ENCODE measurements at regions not wholly inside any gene's neighbourhood (a gene's known extent, or its start where the extent isn't known, plus 50 kb on each side); places are given as distances from the start of the nearest gene placed in this dataset.
"Not testable (repeated sequence)": the region's sequence is repeated elsewhere in the genome, so short reads cannot be mapped to it uniquely, and the experiment has no call there.

DNA sequence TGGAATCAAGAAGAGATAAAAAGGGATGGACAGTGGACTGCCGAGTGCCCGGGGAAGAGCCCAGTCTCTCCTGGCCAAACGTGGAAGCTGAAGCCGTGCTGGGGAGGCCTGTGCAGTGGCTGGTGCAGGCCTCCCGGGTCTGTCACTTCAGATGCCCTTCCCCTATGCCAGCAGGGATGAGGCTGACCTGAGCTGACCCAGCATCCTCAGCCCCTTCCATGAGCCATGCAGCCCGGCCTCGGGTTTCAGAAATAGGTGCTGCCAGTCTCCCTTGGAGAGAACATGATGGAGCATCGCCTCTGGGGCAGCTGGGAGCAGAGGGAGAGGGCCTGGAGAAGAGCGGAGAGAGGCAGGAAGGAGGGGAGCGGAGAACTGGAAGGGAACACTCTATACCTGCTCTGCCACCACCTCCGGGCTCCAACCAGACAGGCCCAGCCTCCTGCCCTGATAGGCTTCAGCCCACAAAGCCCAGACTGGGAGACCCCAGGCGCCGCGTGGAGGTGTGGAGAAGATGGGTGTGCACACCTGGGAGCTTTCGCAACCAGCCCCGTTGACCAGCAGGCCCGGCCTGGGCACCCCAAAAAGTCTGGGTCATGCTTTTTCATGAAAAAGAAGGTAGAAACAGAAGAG, 68.6 kb upstream of the PPP2R2D start:
- DNase-seq (ENCODE audit: low read depth in 2 of 2) = no peak

DNA sequence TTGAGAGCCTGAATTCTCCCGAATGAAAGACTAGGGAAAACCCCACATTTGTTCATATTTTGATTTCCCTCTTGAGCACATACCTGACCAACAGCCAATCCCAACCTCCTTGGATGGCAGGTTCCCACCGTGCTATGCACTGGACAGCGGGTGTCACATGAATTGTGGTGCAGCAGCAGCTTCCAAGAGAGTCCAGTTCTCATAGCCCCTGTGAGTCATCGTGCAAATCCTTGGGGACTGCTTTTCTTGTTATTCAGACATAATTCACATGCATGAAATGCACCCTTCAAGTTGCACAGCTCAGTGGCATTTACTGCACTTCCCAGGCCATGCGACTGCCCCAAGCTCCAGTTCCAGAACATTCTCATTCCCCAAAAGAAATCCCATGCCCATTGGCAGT, 67.8 kb upstream of the PPP2R2D start:
- DNase-seq (ENCODE audit: low read depth in 2 of 2) = no peak

DNA sequence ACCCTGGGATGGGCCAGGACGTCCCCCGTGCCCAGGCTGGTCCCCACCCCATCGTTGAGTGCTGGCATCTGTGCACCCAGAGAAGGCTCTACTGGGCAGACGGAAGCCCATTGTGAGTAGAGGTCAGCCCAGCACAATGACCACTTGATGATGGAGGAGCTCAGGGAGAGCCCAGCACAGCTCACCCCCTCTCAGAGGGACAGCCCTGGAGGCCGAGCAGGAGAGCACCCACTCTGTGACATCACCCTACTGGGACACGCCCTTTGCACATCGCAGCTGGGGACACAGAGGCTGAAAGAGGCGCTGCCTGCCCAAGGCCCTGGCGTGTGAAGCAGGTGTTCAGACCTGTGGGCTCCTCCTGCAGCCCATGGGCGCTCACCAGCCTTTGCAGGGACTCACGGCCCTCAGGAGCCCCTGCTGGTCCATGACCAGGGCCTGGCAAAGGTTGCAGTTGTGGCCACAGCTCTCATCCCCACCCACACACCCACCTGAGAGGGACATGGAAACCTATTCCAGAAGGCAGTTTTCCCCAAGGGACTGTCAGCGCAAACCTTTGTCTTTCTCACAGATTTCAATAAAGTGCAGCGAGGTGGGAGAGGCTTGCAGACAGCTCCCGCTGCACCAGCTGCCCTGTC, 67.2 kb upstream of the PPP2R2D start:
- no peak for DNase-seq (ENCODE audit: low read depth in 2 of 2)

GRCh38 chr10:131834152-131834810, 66.5 kb upstream of the PPP2R2D start:
- no peak for DNase-seq (ENCODE audit: low read depth in 2 of 2)

- DNase-seq (ENCODE audit: low read depth in 2 of 2) = no peak
Observed at GRCh38 chr10:131838966-131839742, 61.7 kb upstream of the PPP2R2D start.

DNA sequence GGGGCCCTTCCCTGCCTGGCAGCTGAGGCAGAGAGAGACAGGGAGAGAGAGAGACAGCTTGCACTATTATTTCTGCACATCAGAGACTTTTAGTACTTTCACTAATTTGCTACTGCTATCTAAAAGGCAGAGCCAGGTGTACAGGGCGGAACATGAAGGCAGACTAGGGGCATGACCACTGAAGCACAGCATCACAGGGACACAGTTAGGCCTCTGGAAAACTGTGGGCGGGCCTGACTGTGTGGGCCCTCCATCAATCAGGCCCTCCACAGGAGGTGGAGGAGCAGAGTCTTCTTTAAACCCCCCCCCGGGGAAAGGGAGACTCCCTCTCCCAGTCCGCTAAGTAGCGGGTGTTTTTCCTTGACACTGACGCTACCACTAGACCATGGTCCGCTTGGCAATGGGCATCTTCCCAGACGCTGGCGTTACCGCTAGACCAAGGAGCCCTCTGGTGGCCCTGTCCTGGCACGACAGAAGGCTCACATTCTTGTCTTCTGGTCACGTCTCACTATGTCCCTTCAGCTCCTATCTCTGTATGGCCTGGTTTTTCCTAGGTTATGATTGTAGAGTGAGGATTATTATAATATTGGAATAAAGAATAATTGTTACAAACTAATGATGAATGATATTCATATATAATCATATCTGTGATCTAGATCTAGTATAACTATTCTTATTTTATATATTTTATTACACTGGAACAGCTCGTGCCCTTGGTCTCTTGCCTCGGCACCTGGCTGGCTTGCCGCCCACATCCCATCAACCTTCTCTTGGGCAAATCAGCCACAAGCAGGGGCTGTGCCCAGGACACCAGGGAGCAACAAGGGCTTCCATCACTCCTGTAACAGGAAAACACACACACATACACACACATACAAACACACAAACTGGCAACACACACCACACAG, 60.7 kb upstream of the PPP2R2D start:
- not testable (repeated sequence) for DNase-seq (ENCODE audit: low read depth in 2 of 2)

DNA sequence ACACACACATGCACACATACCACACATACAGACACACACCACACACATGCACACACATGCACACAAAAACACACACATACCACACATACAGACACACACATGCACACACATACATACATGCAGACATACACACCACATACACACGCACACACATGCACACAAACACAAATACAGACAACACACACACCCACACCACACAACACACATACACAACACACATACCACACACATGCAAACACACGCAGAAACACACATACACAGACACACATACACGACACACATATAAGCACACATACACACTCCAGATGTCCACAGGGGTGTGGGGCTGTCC, 60.1 kb upstream of the PPP2R2D start:
- no peak for DNase-seq (ENCODE audit: low read depth in 2 of 2)

- DNase-seq (ENCODE audit: low read depth in 2 of 2) = no peak
Observed at GRCh38 chr10:131841131-131841660, 59.6 kb upstream of the PPP2R2D start.

DNA sequence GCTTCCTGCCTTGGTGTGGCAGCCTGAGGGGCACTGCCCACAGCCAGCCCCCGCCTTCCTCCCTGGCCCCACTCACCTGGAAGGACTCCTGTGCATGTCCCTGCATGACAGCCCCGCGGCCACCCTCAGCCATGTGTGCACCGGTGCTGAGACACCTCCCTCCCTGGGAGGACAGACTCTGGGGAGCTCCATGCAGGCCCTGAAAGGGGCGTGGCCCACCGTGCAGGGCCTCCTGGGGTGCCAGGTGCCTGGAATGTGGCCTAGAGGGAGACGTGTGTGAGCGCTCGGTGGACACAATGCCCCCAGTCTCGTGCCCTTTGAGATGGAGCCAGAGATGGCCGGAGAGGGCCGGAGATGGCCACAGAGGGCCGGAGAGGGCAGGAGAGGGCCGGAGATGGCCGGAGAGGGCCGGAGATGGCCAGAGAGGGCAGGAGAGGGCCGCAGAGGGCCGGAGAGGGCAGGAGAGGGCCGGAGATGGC, 59.1 kb upstream of the PPP2R2D start:
- DNase-seq (ENCODE audit: low read depth in 2 of 2) = no peak

GRCh38 chr10:131842351-131843088, 58.3 kb upstream of the PPP2R2D start:
- DNase-seq (ENCODE audit: low read depth in 2 of 2) = no peak

- no peak for DNase-seq (ENCODE audit: low read depth in 2 of 2)
Observed at GRCh38 chr10:131843089-131843595, 57.7 kb upstream of the PPP2R2D start.

- DNase-seq (ENCODE audit: low read depth in 2 of 2) = no peak
Observed at GRCh38 chr10:131843881-131844284, 56.9 kb upstream of the PPP2R2D start.

- no peak for DNase-seq (ENCODE audit: low read depth in 2 of 2)
Observed at GRCh38 chr10:131844529-131845084, 56.2 kb upstream of the PPP2R2D start.

DNA sequence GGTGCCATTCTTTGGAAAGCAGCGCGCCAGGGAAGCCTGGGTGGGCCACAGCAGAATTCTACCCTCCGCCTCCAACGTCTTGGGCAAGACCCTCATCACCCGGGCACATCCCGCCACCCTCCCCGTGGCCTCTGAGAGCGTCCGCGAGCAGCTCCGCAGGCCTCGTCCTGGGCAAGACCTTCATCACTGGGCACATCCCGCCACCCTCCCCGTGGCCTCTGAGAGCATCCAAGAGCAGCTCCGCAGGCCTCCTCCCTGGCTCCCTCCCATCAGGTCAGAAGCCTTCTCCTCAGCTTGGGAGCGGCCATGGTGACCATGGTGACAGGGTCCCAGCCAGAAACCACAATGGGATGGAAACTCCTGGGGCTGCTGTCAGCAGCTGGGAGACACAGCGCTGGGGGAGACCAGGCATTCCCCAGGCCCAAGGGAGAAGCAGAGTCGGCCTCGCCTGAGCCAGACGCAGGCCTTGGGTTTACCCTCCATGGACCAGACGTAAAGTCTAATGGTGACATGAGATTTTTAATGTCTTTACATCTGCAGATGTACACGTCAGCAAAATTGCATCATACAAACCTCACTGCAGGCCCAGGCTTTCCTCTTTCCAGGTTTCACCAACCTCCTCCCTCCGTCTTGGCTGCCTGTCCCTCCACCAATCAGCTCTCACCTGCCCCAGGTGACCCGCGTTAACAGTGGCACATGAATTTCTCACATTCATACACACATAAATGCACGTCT, 55.1 kb upstream of the PPP2R2D start:
- no peak for DNase-seq (ENCODE audit: low read depth in 2 of 2)

DNA sequence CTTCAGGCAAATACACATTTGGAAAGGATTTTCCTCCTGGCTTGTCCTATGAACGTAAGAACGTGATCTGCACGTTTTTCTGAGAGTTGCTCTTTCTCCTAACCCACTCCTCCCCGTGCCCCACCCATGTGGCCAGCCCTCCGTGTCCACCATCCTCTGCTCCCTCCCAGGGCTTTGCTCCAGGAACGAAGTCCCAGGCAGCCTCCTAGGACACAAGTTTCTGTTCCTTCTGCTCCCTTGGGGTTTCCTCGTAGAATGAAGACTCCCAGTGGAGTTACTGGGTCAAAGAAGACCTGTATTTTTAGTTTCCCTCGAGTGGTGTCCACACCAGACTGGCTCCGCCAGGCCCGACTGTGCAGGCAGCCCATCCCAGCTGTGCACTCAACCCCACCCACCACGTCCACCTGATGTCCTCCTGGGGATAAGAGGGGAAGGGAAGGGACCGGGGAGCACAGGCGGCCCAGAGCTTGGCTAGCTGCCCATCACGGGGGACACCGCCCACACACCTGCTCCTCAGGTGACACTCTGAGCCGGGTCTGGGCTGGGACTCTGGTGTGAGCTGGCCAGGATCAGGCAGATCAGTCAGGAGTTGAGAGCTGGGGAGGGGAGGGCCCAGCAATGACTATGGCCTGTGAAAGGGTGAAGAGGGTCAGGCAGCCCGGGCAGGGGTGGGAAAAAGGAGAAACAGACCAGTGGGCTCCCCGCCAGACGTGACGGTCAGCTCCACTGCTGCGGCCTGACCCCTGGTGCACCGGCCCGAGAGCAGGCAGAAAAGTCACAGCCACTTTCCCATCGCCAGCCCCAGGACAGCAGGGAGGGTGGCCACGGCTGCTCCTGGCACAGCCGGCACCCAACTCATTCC, 54.3 kb upstream of the PPP2R2D start:
- no peak for DNase-seq (ENCODE audit: low read depth in 2 of 2)

DNA sequence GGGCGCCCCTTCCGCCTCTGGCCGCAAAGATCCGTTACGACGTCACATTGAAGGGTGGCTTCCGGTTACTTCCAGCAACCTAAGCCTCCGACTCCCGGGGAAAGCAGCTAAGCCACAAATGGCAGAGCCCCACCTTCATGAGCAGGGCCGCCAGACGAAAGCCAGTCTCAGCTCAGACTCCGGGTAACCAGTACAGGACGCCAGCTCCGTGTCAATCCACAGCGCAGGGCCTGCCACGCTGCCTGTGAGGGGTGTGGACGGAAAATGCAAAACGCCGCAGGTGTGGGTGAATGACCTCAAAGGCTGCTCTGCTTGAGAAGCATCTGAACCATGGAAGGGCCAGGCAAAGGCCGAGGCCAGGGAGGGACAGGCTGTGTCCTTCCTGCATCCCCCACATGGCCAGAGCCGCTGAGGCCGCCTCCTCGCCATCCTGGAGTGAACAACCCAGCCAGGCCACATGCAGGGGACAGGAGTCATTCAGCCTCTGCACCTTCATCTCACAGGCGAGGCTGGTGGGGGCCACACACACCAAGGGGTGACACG, 53.5 kb upstream of the PPP2R2D start:
- DNase-seq (ENCODE audit: low read depth in 2 of 2) = no peak

DNA sequence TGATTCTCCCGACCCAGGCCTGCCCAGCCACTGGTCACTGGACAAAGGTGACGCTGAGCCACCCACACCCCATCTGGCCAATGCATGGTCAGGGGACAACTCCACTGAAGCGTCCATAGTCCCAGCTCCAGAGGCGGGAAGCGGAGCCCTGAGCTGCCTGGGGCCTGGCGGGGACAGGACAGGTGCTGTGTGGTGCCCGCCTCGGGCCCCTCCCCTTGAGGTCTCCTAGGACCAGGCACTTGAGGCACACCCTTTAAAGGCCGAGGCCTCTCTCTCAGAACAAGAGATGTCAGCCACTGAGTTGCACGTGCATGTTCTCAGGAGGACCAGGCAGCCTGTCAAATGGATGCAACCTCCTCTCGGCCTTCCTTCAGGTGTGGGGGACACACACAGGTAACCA, 52.5 kb upstream of the PPP2R2D start:
- DNase-seq (ENCODE audit: low read depth in 2 of 2) = no peak

Data from stimulated activated CD8-positive, alpha-beta memory T cell treated with anti-CD3 and anti-CD28 coated beads, Interleukin-7, amount 100 ng/mL, for 4 hours (primary cell).